Panc1 (cell line): ENCODE measurements at regions not wholly inside any gene's neighbourhood (a gene's known extent, or its start where the extent isn't known, plus 50 kb on each side); places are given as distances from the start of the nearest gene placed in this dataset.

Source experiments
- ATAC-seq: fragments of 200-7000 bp; cut with Tn5 transposase; 2 replicates; pipeline ENCODE4 v1.9.1; 2020; ENCODE audit warnings: mild to moderate bottlenecking, moderate library complexity
- BruUV-seq: library from RNA; stranded (reverse); fragments of 400-500 nt; replicated peaks from 2 replicates; lab custom pipeline; 2021; lab: Mats Ljungman, UMichigan
- CTCF ChIA-PET: fragments of 300-600 bp; sonication (Branson Sonifier 250); formaldehyde crosslinking; loops from one replicate; lab custom pipeline; 2022; ENCODE audit warnings: antibody characterized with exemption; lab: Charles Lee
- POLR2A ChIA-PET: fragments of 300-600 bp; sonication (Branson Sonifier 250); formaldehyde crosslinking; loops from one replicate; lab custom pipeline; 2022; ENCODE audit warnings: antibody characterized with exemption; lab: Charles Lee
- DNase-seq: peaks from one replicate; pipeline ENCODE4 v3.0.0-alpha.2; 2010; ENCODE audit warnings: low read depth, low spot score
- H3K27ac ChIP-seq: 2 replicates; pipeline ENCODE4 v1.5.1; 2011; ENCODE audit warnings: mild to moderate bottlenecking, low read length, inconsistent platforms
- H3K27me3 ChIP-seq: fragments of 200-500 bp; sonication (Bioruptor generic); 2 replicates; pipeline ENCODE4 v1.6.0; 2014; ENCODE audit warnings: low read length, inconsistent platforms; ENCODE audit not compliant: control insufficient read depth, insufficient read depth
- H3K36me3 ChIP-seq: fragments of 200-500 bp; sonication (Bioruptor generic); 2 replicates; pipeline ENCODE4 v1.5.1; 2014; ENCODE audit warnings: inconsistent platforms, mild to moderate bottlenecking, low read length, moderate library complexity; ENCODE audit not compliant: control insufficient read depth, insufficient read depth
- H3K4me1 ChIP-seq: 2 replicates; pipeline ENCODE4 v1.5.1; 2011; ENCODE audit warnings: inconsistent platforms, mild to moderate bottlenecking, low read length, moderate library complexity; ENCODE audit not compliant: control insufficient read depth, insufficient read depth
- H3K4me3 ChIP-seq, 2 experiments: 2 replicates each; pipeline ENCODE4 v1.5.1; 2011 to 2012; ENCODE audit warnings: low read depth in 2 of 2, low read length in 2 of 2, mild to moderate bottlenecking in 2 of 2, inconsistent platforms in 1 of 2, moderate library complexity in 1 of 2
- H3K9me3 ChIP-seq: fragments of 200-500 bp; sonication (Bioruptor generic); 2 replicates; pipeline ENCODE4 v1.5.1; 2014; ENCODE audit warnings: low read depth, mild to moderate bottlenecking, inconsistent platforms, low read length, moderate library complexity; ENCODE audit not compliant: control insufficient read depth, insufficient read depth
- CTCF ChIP-seq: fragments of 450-650 bp; IDR thresholded peaks from 2 replicates; pipeline ENCODE4 v1.5.1; 2017; ENCODE audit warnings: mild to moderate bottlenecking
- POLR2AphosphoS5 ChIP-seq: IDR thresholded peaks from 2 replicates; pipeline ENCODE4 v1.6.1; 2012; ENCODE audit warnings: mild to moderate bottlenecking, low read depth, low read length, moderate library complexity
- REST ChIP-seq, 2 experiments: IDR thresholded peaks; 2 replicates each; pipeline ENCODE4 v1.6.1; 2011 to 2012; ENCODE audit warnings: low read depth in 2 of 2, control low read depth in 1 of 2, low read length in 1 of 2, mild to moderate bottlenecking in 1 of 2, moderate library complexity in 1 of 2; ENCODE audit not compliant: insufficient read depth in 1 of 2
- SIN3A ChIP-seq: IDR thresholded peaks from 2 replicates; pipeline ENCODE4 v1.6.1; 2012; ENCODE audit warnings: low read depth, mild to moderate bottlenecking, low read length, moderate library complexity, borderline replicate concordance; ENCODE audit not compliant: insufficient read depth
- TCF7L2 ChIP-seq: IDR thresholded peaks from 2 replicates; pipeline ENCODE4 v1.6.1; 2011; ENCODE audit warnings: mild to moderate bottlenecking, low read depth, low read length, inconsistent platforms
- in situ Hi-C: cut with HindIII; loops from 2 replicates; pipeline ENCODE4 v1.10.0; 2016; ENCODE audit warnings: low sequenced_read_pairs, low pct_unique_long_range_greater_than_20kb
- intact Hi-C: fragments of 100-400 bp; cut with micrococcal nuclease; formaldehyde crosslinking; loops from one replicate; pipeline ENCODE4 v1.10.0; 2022; ENCODE audit not compliant: unreplicated experiment

DNA sequence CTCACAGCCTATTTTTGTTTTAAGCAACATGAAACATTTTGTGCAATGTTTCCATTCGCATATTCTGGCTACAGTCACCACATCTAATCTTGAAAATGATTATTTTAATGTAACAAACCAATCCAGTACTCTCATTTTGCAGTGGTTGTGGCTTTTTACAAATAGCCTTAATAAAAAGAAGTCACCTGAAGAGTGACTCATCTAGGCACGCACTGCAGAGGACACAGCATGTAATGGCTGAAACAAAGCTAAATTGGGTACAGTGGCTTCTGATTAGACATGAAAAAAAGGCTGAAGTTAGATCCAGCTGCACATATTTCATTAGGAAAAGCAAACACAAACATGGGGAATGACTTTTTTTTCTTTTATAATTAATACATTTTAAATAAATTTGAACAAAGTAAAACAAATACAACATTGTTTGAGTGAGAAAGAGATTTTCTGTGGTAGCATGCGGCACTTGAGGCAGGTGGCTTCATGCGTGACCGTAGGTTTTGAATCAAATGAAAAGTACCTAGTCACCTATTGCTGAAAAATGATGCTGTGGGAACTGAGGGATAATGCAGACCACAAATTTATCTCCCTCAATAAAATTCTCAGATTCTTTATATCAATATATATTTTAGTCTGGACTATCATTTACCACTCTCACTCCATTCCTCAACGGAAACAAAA lies 240.8 kb upstream of the DDX53 start:
- no peaks in the 10 kb centered on the region for H3K4me1 ChIP-seq
- intact Hi-C loops = no loop called here

GRCh38 chrX:22760513-22761057 lies 239.2 kb upstream of the DDX53 start:
- no peak overlapping the region for H3K27ac ChIP-seq
- H3K4me3 ChIP-seq = no peak overlapping the region
- in situ Hi-C loops = no loop called here
- intact Hi-C loops = no loop called here
- no peaks in the 10 kb centered on the region for H3K4me1 ChIP-seq
- TF ChIP-seq POLR2AphosphoS5 (no peak), CTCF (no peak), REST (IDR thresholded peaks at IDR 0.05; ENCODE audit: insufficient read depth in 1 of 2, low read depth in 2 of 2, low read length in 1 of 2) (no peak), SIN3A (no peak), TCF7L2 (no peak)
- ChIA-PET CTCF (no interaction called here), POLR2A (no interaction called here)
- H3K27me3 ChIP-seq = no peaks in the 10 kb centered on the region
- no peaks in the 10 kb centered on the region for H3K9me3 ChIP-seq
- BruUV-seq = no TSS peak
- no peaks in the 10 kb centered on the region for H3K36me3 ChIP-seq
- no peak for ATAC-seq
- DNase-seq = no peak

More for the DNA sequence above, 240.8 kb upstream of the DDX53 start:
- Histone ChIP-seq H3K27me3 (no peaks in the 10 kb centered on the region), H3K36me3 (no peaks in the 10 kb centered on the region), H3K9me3 (no peaks in the 10 kb centered on the region), H3K4me3 (no peak overlapping the region), H3K27ac (no peak overlapping the region)
- CTCF ChIA-PET = no interaction called here
- POLR2A ChIA-PET = interaction anchor here (0.5 kb wide), 1 partner anchor 196 kb away, joined by 5 read pairs; no protein-coding TSS in a partner anchor
- ATAC-seq (no peak), DNase-seq (no peak)
- no TSS peak for BruUV-seq
- TF ChIP-seq REST (IDR thresholded peaks at IDR 0.05; ENCODE audit: insufficient read depth in 1 of 2, low read depth in 2 of 2, low read length in 1 of 2) (no peak), TCF7L2 (no peak), SIN3A (no peak), POLR2AphosphoS5 (no peak), CTCF (no peak)
- in situ Hi-C loops = no loop called here
